Chondrocyte (in vitro differentiated cells): ENCODE measurements at regions not wholly inside any gene's neighbourhood (a gene's known extent, or its start where the extent isn't known, plus 50 kb on each side); places are given as distances from the start of the nearest gene placed in this dataset.

Source experiments
- DNase-seq: peaks from one replicate; pipeline ENCODE4 v3.0.0; 2021; ENCODE audit warnings: mixed read lengths, low spot score
- H3K27ac Mint-ChIP-seq: one replicate; pipeline ENCODE4 v1.8.0; 2021; ENCODE audit warnings: mild to moderate bottlenecking, moderate library complexity, mixed read lengths; ENCODE audit not compliant: unreplicated experiment
- H3K27me3 Mint-ChIP-seq: 2 replicates; pipeline ENCODE4 v1.8.0; 2021; ENCODE audit warnings: low read depth, mixed read lengths
- H3K36me3 Mint-ChIP-seq: 2 replicates; pipeline ENCODE4 v1.8.0; 2021; ENCODE audit warnings: low read depth, mixed read lengths
- H3K4me1 Mint-ChIP-seq: 2 replicates; pipeline ENCODE4 v1.8.0; 2021; ENCODE audit warnings: low read depth, mild to moderate bottlenecking, mixed read lengths
- H3K4me3 Mint-ChIP-seq: one replicate; pipeline ENCODE4 v1.8.0; 2021; ENCODE audit warnings: mild to moderate bottlenecking, moderate library complexity, mixed read lengths; ENCODE audit not compliant: unreplicated experiment
- H3K9me3 Mint-ChIP-seq: 2 replicates; pipeline ENCODE4 v1.8.0; 2021; ENCODE audit warnings: low read depth, mixed read lengths
- TF ChIP-seq, protein P1 (sequence below): fragments of 200-600 bp; sonication (generic); IDR thresholded peaks from 2 replicates; pipeline ENCODE4 v1.5.0; 2021; ENCODE audit warnings: antibody characterized with exemption, mild to moderate bottlenecking, moderate library complexity

DNA sequence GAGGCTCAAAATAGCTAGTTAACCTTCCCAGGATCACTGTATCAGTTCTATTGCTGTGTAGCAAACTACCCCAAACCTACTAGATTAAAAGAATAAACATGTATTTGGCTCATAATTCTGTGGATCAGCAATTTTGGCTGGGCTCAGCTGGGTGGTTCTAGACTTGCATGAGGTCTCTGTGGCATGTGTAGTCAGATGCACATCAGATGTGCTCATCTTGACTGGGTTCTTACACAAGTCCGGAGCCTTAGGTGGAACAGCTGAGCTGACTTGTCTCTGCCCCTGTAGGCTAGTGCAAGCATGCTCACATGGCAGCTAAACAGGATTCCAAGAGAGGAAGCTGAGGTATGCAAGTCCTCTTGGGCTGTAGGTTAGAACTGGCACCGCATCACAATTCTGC, 137.7 kb upstream of the PRNP start:
- Mint-ChIP-seq H3K27me3 (no peaks in the 10 kb centered on the region), H3K36me3 (no peaks in the 10 kb centered on the region), H3K4me3 (no peak overlapping the region), H3K4me1 (peaks cover 15% of the 10 kb centered on the region), H3K27ac (no peak overlapping the region), H3K9me3 (peaks cover 3% of the 10 kb centered on the region)
- TF ChIP-seq, protein P1, sequence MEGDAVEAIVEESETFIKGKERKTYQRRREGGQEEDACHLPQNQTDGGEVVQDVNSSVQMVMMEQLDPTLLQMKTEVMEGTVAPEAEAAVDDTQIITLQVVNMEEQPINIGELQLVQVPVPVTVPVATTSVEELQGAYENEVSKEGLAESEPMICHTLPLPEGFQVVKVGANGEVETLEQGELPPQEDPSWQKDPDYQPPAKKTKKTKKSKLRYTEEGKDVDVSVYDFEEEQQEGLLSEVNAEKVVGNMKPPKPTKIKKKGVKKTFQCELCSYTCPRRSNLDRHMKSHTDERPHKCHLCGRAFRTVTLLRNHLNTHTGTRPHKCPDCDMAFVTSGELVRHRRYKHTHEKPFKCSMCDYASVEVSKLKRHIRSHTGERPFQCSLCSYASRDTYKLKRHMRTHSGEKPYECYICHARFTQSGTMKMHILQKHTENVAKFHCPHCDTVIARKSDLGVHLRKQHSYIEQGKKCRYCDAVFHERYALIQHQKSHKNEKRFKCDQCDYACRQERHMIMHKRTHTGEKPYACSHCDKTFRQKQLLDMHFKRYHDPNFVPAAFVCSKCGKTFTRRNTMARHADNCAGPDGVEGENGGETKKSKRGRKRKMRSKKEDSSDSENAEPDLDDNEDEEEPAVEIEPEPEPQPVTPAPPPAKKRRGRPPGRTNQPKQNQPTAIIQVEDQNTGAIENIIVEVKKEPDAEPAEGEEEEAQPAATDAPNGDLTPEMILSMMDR = no peak
- no peak for DNase-seq

DNA sequence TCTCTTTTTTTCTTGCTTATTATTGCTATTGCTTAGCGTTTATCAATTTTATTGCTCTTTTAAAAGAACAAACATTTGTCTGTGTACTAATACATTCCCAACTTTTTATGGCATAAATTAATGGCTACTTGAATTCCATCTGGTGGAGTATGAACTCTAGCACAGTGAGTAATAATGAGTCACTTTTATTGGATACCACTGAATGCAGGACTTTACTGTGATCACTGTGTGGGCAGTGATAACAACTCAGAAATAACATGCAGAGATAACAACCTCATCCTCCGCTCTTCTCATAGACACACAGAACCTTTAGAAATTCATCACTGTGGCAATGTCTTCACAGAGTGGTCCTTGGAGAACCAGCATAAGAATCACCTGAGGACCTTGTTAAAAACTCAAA, 139.5 kb upstream of the PRNP start:
- Mint-ChIP-seq H3K4me3 (no peak overlapping the region), H3K4me1 (peaks cover 15% of the 10 kb centered on the region), H3K9me3 (peaks cover 3% of the 10 kb centered on the region), H3K27me3 (no peaks in the 10 kb centered on the region), H3K27ac (no peak overlapping the region), H3K36me3 (no peaks in the 10 kb centered on the region)
- TF ChIP-seq, protein P1 = no peak
- DNase-seq = no peak

- TF ChIP-seq, protein P1 = no peak
- no peak for DNase-seq
- H3K9me3 Mint-ChIP-seq = peaks cover 3% of the 10 kb centered on the region
- H3K4me3 Mint-ChIP-seq = no peak overlapping the region
- peaks cover 15% of the 10 kb centered on the region for H3K4me1 Mint-ChIP-seq
- no peaks in the 10 kb centered on the region for H3K27me3 Mint-ChIP-seq
- H3K36me3 Mint-ChIP-seq = no peaks in the 10 kb centered on the region
- H3K27ac Mint-ChIP-seq = no peak overlapping the region
These were observed 139.9 kb upstream of the PRNP start for GRCh38 chr20:4546342-4546741.

- no peak overlapping the region for H3K27ac Mint-ChIP-seq
- peaks cover 3% of the 10 kb centered on the region for H3K9me3 Mint-ChIP-seq
- TF ChIP-seq, protein P1 = no peak
- no peaks in the 10 kb centered on the region for H3K36me3 Mint-ChIP-seq
- no peak overlapping the region for H3K4me3 Mint-ChIP-seq
- no peak for DNase-seq
- H3K4me1 Mint-ChIP-seq = peaks cover 15% of the 10 kb centered on the region
- H3K27me3 Mint-ChIP-seq = peaks cover 2% of the 10 kb centered on the region
These were observed 140.7 kb upstream of the PRNP start for GRCh38 chr20:4545526-4545925.

DNA sequence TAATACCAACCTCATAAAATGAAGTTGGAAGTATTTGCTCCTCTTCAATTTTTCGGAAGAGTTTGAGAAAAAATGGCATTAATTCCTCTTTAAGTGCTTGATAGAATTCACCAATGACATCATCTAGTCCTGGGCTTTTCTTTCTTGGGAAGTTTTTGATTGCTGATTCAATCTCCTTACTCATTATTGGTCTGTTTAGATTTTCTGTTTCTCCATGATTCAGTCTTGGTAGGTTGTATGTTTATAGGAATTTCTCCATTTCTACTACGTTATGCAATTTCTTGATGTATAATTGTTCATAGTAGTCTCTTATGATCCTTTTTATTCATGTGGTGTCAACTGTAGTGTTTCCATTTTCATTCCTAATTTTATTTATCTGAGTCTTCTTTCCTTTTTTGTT, 141.5 kb upstream of the PRNP start:
- TF ChIP-seq, protein P1 = no peak
- H3K27me3 Mint-ChIP-seq = peaks cover 3% of the 10 kb centered on the region
- DNase-seq = no peak
- H3K4me3 Mint-ChIP-seq = no peak overlapping the region
- no peak overlapping the region for H3K27ac Mint-ChIP-seq
- H3K9me3 Mint-ChIP-seq = peaks cover 3% of the 10 kb centered on the region
- H3K36me3 Mint-ChIP-seq = no peaks in the 10 kb centered on the region
- peaks cover 15% of the 10 kb centered on the region for H3K4me1 Mint-ChIP-seq
